IMR-90 (cell line): ENCODE measurements at regions not wholly inside any gene's neighbourhood (a gene's known extent, or its start where the extent isn't known, plus 50 kb on each side); places are given as distances from the start of the nearest gene placed in this dataset.

Source experiments
- ATAC-seq: fragments of 200-7000 bp; cut with Tn5 transposase; 2 replicates; pipeline ENCODE4 v1.9.1; 2020; ENCODE audit warnings: low read depth, mild to moderate bottlenecking, moderate library complexity
- BruUV-seq: library from RNA; stranded (reverse); fragments of 400-500 nt; replicated peaks from 2 replicates; lab custom pipeline; 2021; lab: Mats Ljungman, UMichigan
- CTCF ChIA-PET: fragments of 300-600 bp; formaldehyde crosslinking; extraction: SDS; loops from one replicate; lab custom pipeline; 2021; ENCODE audit warnings: antibody characterized with exemption; lab: Yijun Ruan, JAX
- POLR2A ChIA-PET: fragments of 300-600 bp; sonication (Branson Sonifier 250); formaldehyde crosslinking; loops from one replicate; lab custom pipeline; 2022; ENCODE audit warnings: antibody characterized with exemption; ENCODE audit not compliant: unreplicated experiment; lab: Charles Lee
- DNase-seq: peaks from one replicate; pipeline ENCODE4 v3.0.0; 2013
- H2AFZ ChIP-seq: replicated peaks from 2 replicates; pipeline ENCODE3; 2013; ENCODE audit warnings: low read length, mild to moderate bottlenecking; ENCODE audit not compliant: poor library complexity
- H2AK5ac ChIP-seq: 2 replicates; pipeline ENCODE4 v1.6.1; 2013; ENCODE audit warnings: low read depth, low read length, inconsistent platforms
- H2AK9ac ChIP-seq: replicated peaks from 2 replicates; pipeline ENCODE3; 2013; ENCODE audit warnings: mild to moderate bottlenecking, low read depth, low read length, moderate library complexity; ENCODE audit not compliant: poor library complexity
- H2BK120ac ChIP-seq: 2 replicates; pipeline ENCODE4 v1.6.1; 2013; ENCODE audit warnings: low read depth, low read length, inconsistent platforms
- H2BK15ac ChIP-seq: 3 replicates; pipeline ENCODE4 v1.6.1; 2013; ENCODE audit warnings: low read depth, low read length, inconsistent platforms
- H2BK20ac ChIP-seq: 2 replicates; pipeline ENCODE4 v1.6.1; 2013; ENCODE audit warnings: low read depth, mild to moderate bottlenecking, inconsistent platforms, low read length, moderate library complexity
- H2BK5ac ChIP-seq: 2 replicates; pipeline ENCODE4 v1.6.1; 2013; ENCODE audit warnings: mild to moderate bottlenecking, low read depth, low read length, inconsistent platforms; ENCODE audit not compliant: poor library complexity, severe bottlenecking
- H3K14ac ChIP-seq: replicated peaks from 2 replicates; pipeline ENCODE4 v1.6.1; 2013; ENCODE audit warnings: low read depth, low read length, inconsistent platforms
- H3K18ac ChIP-seq: 2 replicates; pipeline ENCODE4 v1.6.1; 2013; ENCODE audit warnings: low read depth, low read length, control low read depth
- H3K23ac ChIP-seq: 2 replicates; pipeline ENCODE4 v1.6.1; 2013; ENCODE audit warnings: low read depth, low read length, inconsistent platforms
- H3K27ac ChIP-seq: 2 replicates; pipeline ENCODE4 v1.5.1; 2013; ENCODE audit warnings: mild to moderate bottlenecking, control low read depth, low read length; ENCODE audit not compliant: insufficient read depth
- H3K27me3 ChIP-seq: 2 replicates; pipeline ENCODE4 v1.6.1; 2013; ENCODE audit warnings: low read length; ENCODE audit not compliant: control insufficient read depth, insufficient read depth
- H3K36me3 ChIP-seq: 2 replicates; pipeline ENCODE4 v1.6.1; 2013; ENCODE audit warnings: low read length, mixed read lengths; ENCODE audit not compliant: control insufficient read depth, insufficient read depth
- H3K4ac ChIP-seq: 2 replicates; pipeline ENCODE4 v1.6.1; 2013; ENCODE audit warnings: low read depth, low read length, inconsistent platforms
- H3K4me1 ChIP-seq: 2 replicates; pipeline ENCODE4 v1.6.1; 2013; ENCODE audit warnings: low read length, mixed read lengths; ENCODE audit not compliant: control insufficient read depth, insufficient read depth
- H3K4me2 ChIP-seq: 2 replicates; pipeline ENCODE4 v1.6.1; 2013; ENCODE audit warnings: low read depth, mild to moderate bottlenecking, control low read depth, low read length, moderate library complexity
- H3K4me3 ChIP-seq: 2 replicates; pipeline ENCODE4 v1.5.1; 2013; ENCODE audit warnings: low read depth, mild to moderate bottlenecking, control low read depth, low read length, moderate library complexity; ENCODE audit not compliant: insufficient read depth
- H3K56ac ChIP-seq: 2 replicates; pipeline ENCODE4 v1.6.1; 2013; ENCODE audit warnings: low read length, inconsistent platforms; ENCODE audit not compliant: insufficient read depth; ENCODE audit errors: extremely low read depth
- H3K79me1 ChIP-seq, 2 experiments: 2 replicates each; pipeline ENCODE4 v1.6.1; 2013; ENCODE audit warnings: low read length in 2 of 2, inconsistent platforms in 1 of 2, low read depth in 1 of 2
- H3K9ac ChIP-seq: 2 replicates; pipeline ENCODE4 v1.6.1; 2013; ENCODE audit warnings: low read depth, low read length, control low read depth
- H3K9me1 ChIP-seq: 2 replicates; pipeline ENCODE4 v1.6.1; 2013; ENCODE audit warnings: low read length, inconsistent platforms; ENCODE audit not compliant: insufficient read depth
- H3K9me3 ChIP-seq: 2 replicates; pipeline ENCODE4 v1.6.1; 2013; ENCODE audit warnings: low read length; ENCODE audit not compliant: control insufficient read depth, insufficient read depth
- H4K20me1 ChIP-seq: 2 replicates; pipeline ENCODE4 v1.6.1; 2013; ENCODE audit warnings: low read length, inconsistent platforms; ENCODE audit not compliant: insufficient read depth
- H4K5ac ChIP-seq: 2 replicates; pipeline ENCODE4 v1.6.1; 2013; ENCODE audit warnings: mild to moderate bottlenecking, low read depth, low read length, control low read depth
- H4K8ac ChIP-seq, 2 experiments: 2 replicates each; pipeline ENCODE4 v1.6.1; 2013; ENCODE audit warnings: low read depth in 2 of 2, low read length in 2 of 2, control low read depth in 1 of 2, inconsistent platforms in 1 of 2
- H4K91ac ChIP-seq: 2 replicates; pipeline ENCODE4 v1.6.1; 2013; ENCODE audit warnings: low read depth, low read length, inconsistent platforms; ENCODE audit not compliant: insufficient read depth
- BHLHE40 ChIP-seq: fragments of 150-350 bp; IDR thresholded peaks from 2 replicates; pipeline ENCODE4 v1.6.1; 2016; ENCODE audit warnings: mild to moderate bottlenecking, low read depth, low read length
- CEBPB ChIP-seq: IDR thresholded peaks from 2 replicates; pipeline ENCODE4 v1.6.1; 2012; ENCODE audit warnings: low read depth, low read length, improper control_type of control experiment
- CTCF ChIP-seq: conservative IDR thresholded peaks from 2 replicates; pipeline ENCODE4 v1.5.1; 2012; ENCODE audit warnings: mild to moderate bottlenecking, low read depth, low read length, improper control_type of control experiment
- ELK1 ChIP-seq: fragments of 150-350 bp; IDR thresholded peaks from 2 replicates; pipeline ENCODE4 v1.6.1; 2016; ENCODE audit warnings: low read depth, mild to moderate bottlenecking, low read length, moderate library complexity, borderline replicate concordance
- FOS ChIP-seq: fragments of 150-350 bp; IDR thresholded peaks from 2 replicates; pipeline ENCODE4 v1.6.1; 2016; ENCODE audit warnings: low read depth, low read length
- MAFK ChIP-seq: IDR thresholded peaks from 2 replicates; pipeline ENCODE4 v1.6.1; 2012; ENCODE audit warnings: low read depth, low read length, improper control_type of control experiment
- NFE2L2 ChIP-seq: fragments of 150-350 bp; IDR thresholded peaks from 2 replicates; pipeline ENCODE4 v1.6.1; 2016; ENCODE audit warnings: low read depth, mild to moderate bottlenecking, low read length
- POLR2A ChIP-seq: IDR thresholded peaks from 2 replicates; pipeline ENCODE4 v1.6.1; 2012; ENCODE audit warnings: mild to moderate bottlenecking, low read depth, low read length
- RCOR1 ChIP-seq: IDR thresholded peaks from 2 replicates; pipeline ENCODE4 v1.6.1; 2012; ENCODE audit warnings: mild to moderate bottlenecking, low read length, improper control_type of control experiment; ENCODE audit not compliant: insufficient replicate concordance
- RFX5 ChIP-seq: IDR thresholded peaks from 2 replicates; pipeline ENCODE4 v1.8.0; 2012; ENCODE audit warnings: low read depth, mild to moderate bottlenecking, low read length, moderate library complexity
- SMC3 ChIP-seq: fragments of 150-350 bp; IDR thresholded peaks from 2 replicates; pipeline ENCODE4 v1.6.1; 2016; ENCODE audit warnings: low read depth, mild to moderate bottlenecking, antibody characterized with exemption, low read length, moderate library complexity
- WGBS, 2 experiments: methylation state at CpG; one replicate each; pipeline versions ENCODE4 v1.1.5 to v1.1.7; 2013; ENCODE audit warnings: missing lambda C conversion rate in 2 of 2; ENCODE audit not compliant: insufficient read length in 1 of 2; ENCODE audit errors: extremely low coverage in 2 of 2; 5-methylcytosine and 5-hydroxymethylcytosine counted together
- dilution Hi-C: fragments of 300-500 bp; cut with HindIII; formaldehyde crosslinking; loops from one replicate; pipeline ENCODE4 v1.14.3; 2018; ENCODE audit warnings: low sequenced_read_pairs; ENCODE audit not compliant: unreplicated experiment
- in situ Hi-C: fragments of 300-500 bp; cut with MboI; formaldehyde crosslinking; loops from 3 replicates; pipeline ENCODE4 v1.14.3; 2019; ENCODE audit warnings: low sequenced_read_pairs, inconsistent platforms, mixed read lengths
- intact Hi-C: fragments of 100-400 bp; cut with micrococcal nuclease; formaldehyde crosslinking; loops from 2 replicates; pipeline ENCODE4 v1.10.0; 2022

- in situ Hi-C loops = no loop called here
Observed at GRCh38 chr2:136189221-136189782, 71.4 kb upstream of the CXCR4 start.

More at GRCh38 chr2:136189221-136189782, 71.4 kb upstream of the CXCR4 start:
- WGBS, 2 experiments = 25% methylated on average over 1 of the region's 5 CpGs; no CpG with 5 or more reads in 1 of the 2 experiments
- Histone ChIP-seq H3K9me1 (no peaks in the 10 kb centered on the region), H3K18ac (no peak overlapping the region), H4K8ac (no peak overlapping the region), H4K91ac (no peak overlapping the region), H2AK9ac (no peak overlapping the region), H3K4ac (no peak overlapping the region), H3K56ac (no peak overlapping the region), H2BK15ac (no peak overlapping the region), H2AK5ac (no peak overlapping the region), H2AFZ (no peak overlapping the region), H2BK20ac (no peak overlapping the region), H3K4me1 (no peaks in the 10 kb centered on the region), H2BK120ac (no peak overlapping the region), H3K27ac (no peak overlapping the region), H3K23ac (no peak overlapping the region), H3K9me3 (no peaks in the 10 kb centered on the region), H3K27me3 (no peaks in the 10 kb centered on the region), H3K79me1 (no peaks in the 10 kb centered on the region), H3K36me3 (no peaks in the 10 kb centered on the region), H3K9ac (no peak overlapping the region), H2BK5ac (no peak overlapping the region), H3K4me3 (no peak overlapping the region), H3K4me2 (no peak overlapping the region), H4K5ac (no peak overlapping the region), H4K20me1 (no peaks in the 10 kb centered on the region), H3K14ac (no peak overlapping the region)
- TF ChIP-seq CTCF = no peak
- no peak for TF ChIP-seq NFE2L2
- TF ChIP-seq RFX5 = no peak
- no peak for TF ChIP-seq RCOR1
- no peak for TF ChIP-seq MAFK
- no peak for TF ChIP-seq BHLHE40
- no peak for TF ChIP-seq POLR2A
- no peak for TF ChIP-seq CEBPB
- no peak for TF ChIP-seq ELK1
- TF ChIP-seq FOS = no peak
- no peak for TF ChIP-seq SMC3
- intact Hi-C loops (no loop called here), dilution Hi-C loops (no loop called here)
- ChIA-PET CTCF (no interaction called here), POLR2A (no interaction called here)
- DNase-seq (no peak), ATAC-seq (no peak)
- BruUV-seq = no TSS peak
